ENCODE measurements at regions not wholly inside any gene's neighbourhood (a gene's known extent, or its start where the extent isn't known, plus 50 kb on each side); places are given as distances from the start of the nearest gene placed in this dataset.

GRCh38 chr5:74919041-74919440 is 52.9 kb upstream of the FAM169A start:
- no peak for DNase-seq (ENCODE audit: low read depth in 4 of 4, low spot score in 3 of 4)

- DNase-seq (ENCODE audit: low read depth in 4 of 4, low spot score in 3 of 4), result no peak
Observed at GRCh38 chr5:74918232-74918669, 52.1 kb upstream of the FAM169A start.

- DNase-seq (ENCODE audit: low read depth in 4 of 4, low spot score in 3 of 4), result no peak
Observed at GRCh38 chr5:74916831-74917710, 50.9 kb upstream of the FAM169A start.

All from right renal pelvis (tissue), 4 donors.